Neuronal stem cell (in vitro differentiated cells): ENCODE measurements at regions not wholly inside any gene's neighbourhood (a gene's known extent, or its start where the extent isn't known, plus 50 kb on each side); places are given as distances from the start of the nearest gene placed in this dataset.

Experiments
- DNase-seq: peaks from one replicate; pipeline ENCODE4 v3.0.0-alpha.2; 2013; ENCODE audit warnings: low spot score
- H2AFZ ChIP-seq: one replicate; pipeline ENCODE4 v1.6.1; 2013; ENCODE audit warnings: mild to moderate bottlenecking, low read length, inconsistent platforms
- H2AK5ac ChIP-seq: 2 replicates; pipeline ENCODE4 v1.6.1; 2013; ENCODE audit warnings: low read depth, mild to moderate bottlenecking, inconsistent platforms, low read length, moderate library complexity, mixed read lengths
- H2BK120ac ChIP-seq: 2 replicates; pipeline ENCODE4 v1.6.1; 2013; ENCODE audit warnings: low read depth, mild to moderate bottlenecking, inconsistent platforms, low read length, moderate library complexity, mixed read lengths
- H2BK12ac ChIP-seq: one replicate; pipeline ENCODE4 v1.6.1; 2013; ENCODE audit warnings: low read length, inconsistent platforms
- H2BK15ac ChIP-seq: 2 replicates; pipeline ENCODE4 v1.6.1; 2013; ENCODE audit warnings: mild to moderate bottlenecking, low read length, inconsistent platforms, mixed read lengths
- H2BK5ac ChIP-seq: one replicate; pipeline ENCODE4 v1.6.1; 2013; ENCODE audit warnings: inconsistent platforms, mild to moderate bottlenecking, low read length, moderate library complexity
- H3K14ac ChIP-seq: one replicate; pipeline ENCODE4 v1.6.1; 2013; ENCODE audit warnings: low read length, inconsistent platforms
- H3K18ac ChIP-seq: 2 replicates; pipeline ENCODE4 v1.6.1; 2013; ENCODE audit warnings: low read length, inconsistent platforms
- H3K23ac ChIP-seq: 2 replicates; pipeline ENCODE4 v1.6.1; 2013; ENCODE audit warnings: low read depth, mild to moderate bottlenecking, mixed read lengths, low read length, inconsistent platforms; ENCODE audit not compliant: poor library complexity
- H3K27ac ChIP-seq: replicated peaks from 3 replicates; pipeline ENCODE4 v1.5.1; 2013; ENCODE audit warnings: low read length, inconsistent platforms
- H3K27me3 ChIP-seq, 3 experiments: 2 replicates each; pipeline ENCODE4 v1.6.1; 2013; ENCODE audit warnings: low read length in 3 of 3, mild to moderate bottlenecking in 2 of 3, inconsistent platforms in 1 of 3, low read depth in 1 of 3, mixed read lengths in 1 of 3, moderate library complexity in 1 of 3; ENCODE audit not compliant: control insufficient read depth in 3 of 3, insufficient read depth in 3 of 3
- H3K36me3 ChIP-seq, 2 donors: replicated peaks in 1 of 2; 2 replicates each; pipeline ENCODE4 v1.6.1; 2013; ENCODE audit warnings: low read length in 2 of 2; ENCODE audit not compliant: control insufficient read depth in 2 of 2, insufficient read depth in 2 of 2
- H3K4ac ChIP-seq: 2 replicates; pipeline ENCODE4 v1.6.1; 2013; ENCODE audit warnings: inconsistent platforms, mild to moderate bottlenecking, low read length, moderate library complexity
- H3K4me1 ChIP-seq, 2 donors: 1 replicate in 1 of 2; 2 replicates in 1 of 2; pipeline ENCODE4 v1.6.1; 2013; ENCODE audit warnings: low read length in 2 of 2, low read depth in 1 of 2; ENCODE audit not compliant: control insufficient read depth in 2 of 2, insufficient read depth in 1 of 2
- H3K4me2 ChIP-seq: one replicate; pipeline ENCODE4 v1.6.1; 2013; ENCODE audit warnings: mild to moderate bottlenecking, low read length, inconsistent platforms; ENCODE audit not compliant: insufficient read depth, poor library complexity, severe bottlenecking
- H3K4me3 ChIP-seq, 2 donors: 2 replicates each; pipeline ENCODE4 v1.5.1; 2013; ENCODE audit warnings: low read length in 2 of 2, mild to moderate bottlenecking in 2 of 2, inconsistent platforms in 1 of 2, moderate library complexity in 1 of 2
- H3K79me1 ChIP-seq: one replicate; pipeline ENCODE4 v1.6.1; 2013; ENCODE audit warnings: low read depth, mild to moderate bottlenecking, inconsistent platforms, low read length, moderate library complexity
- H3K9ac ChIP-seq: one replicate; pipeline ENCODE4 v1.6.1; 2013; ENCODE audit warnings: mild to moderate bottlenecking, low read depth, low read length, inconsistent platforms; ENCODE audit not compliant: poor library complexity
- H3K9me3 ChIP-seq, 2 donors: replicated peaks in 1 of 2; 2 replicates each; pipeline versions ENCODE3 to v1.6.1; 2013; ENCODE audit warnings: low read length in 2 of 2, mild to moderate bottlenecking in 2 of 2, inconsistent platforms in 1 of 2, low read depth in 1 of 2, mixed read lengths in 1 of 2, moderate library complexity in 1 of 2; ENCODE audit not compliant: control insufficient read depth in 2 of 2, insufficient read depth in 1 of 2
- H4K8ac ChIP-seq: one replicate; pipeline ENCODE4 v1.6.1; 2013; ENCODE audit warnings: low read depth, mild to moderate bottlenecking, inconsistent platforms, low read length, moderate library complexity
- H4K91ac ChIP-seq: one replicate; pipeline ENCODE4 v1.6.1; 2013; ENCODE audit warnings: low read length, low read depth, mild to moderate bottlenecking, inconsistent platforms; ENCODE audit not compliant: poor library complexity
- WGBS, 2 donors: extraction: QIAGEN DNeasy Blood & Tissue Kit; methylation state at CpG; one replicate each; pipeline ENCODE4 v1.1.7; 2013; ENCODE audit warnings: missing lambda C conversion rate in 2 of 2, mixed read lengths in 1 of 2; ENCODE audit not compliant: insufficient read length in 2 of 2, insufficient replicate concordance in 1 of 2; ENCODE audit errors: extremely low coverage in 2 of 2; 5-methylcytosine and 5-hydroxymethylcytosine counted together

GRCh38 chr6:125480146-125480545 is 178.4 kb upstream of the HDDC2 start:
- Histone ChIP-seq H2BK12ac (no peak overlapping the region), H2BK5ac (no peak overlapping the region), H3K4me3 (no peak overlapping the region), H3K36me3 (no peaks in the 10 kb centered on the region), H3K4me2 (no peak overlapping the region), H2BK120ac (no peak overlapping the region), H4K8ac (no peak overlapping the region), H2AFZ (no peak overlapping the region), H3K9me3 (no peaks in the 10 kb centered on the region), H3K4ac (no peak overlapping the region), H3K18ac (no peak overlapping the region), H3K14ac (no peak overlapping the region), H3K27ac (no peak overlapping the region), H3K79me1 (no peaks in the 10 kb centered on the region), H3K23ac (no peak overlapping the region), H3K27me3 (peaks cover 0 to 9% (median 0%) of the 10 kb centered on the region in 3 experiments), H2BK15ac (no peak overlapping the region), H2AK5ac (no peak overlapping the region), H3K4me1 (no peaks in the 10 kb centered on the region), H4K91ac (no peak overlapping the region), H3K9ac (no peak overlapping the region)
- no peak for DNase-seq
- WGBS, 2 donors = no CpG with 5 or more reads among the region's 2 CpGs

- H3K14ac ChIP-seq = no peak overlapping the region
- H3K79me1 ChIP-seq = no peaks in the 10 kb centered on the region
- no peaks in the 10 kb centered on the region for H3K9me3 ChIP-seq
- no peak overlapping the region for H3K23ac ChIP-seq
- no CpG with 5 or more reads among the region's 1 CpG for WGBS, 2 donors
- no peak overlapping the region for H3K18ac ChIP-seq
- H3K4ac ChIP-seq = no peak overlapping the region
- peaks cover 0 to 9% (median 0%) of the 10 kb centered on the region in 3 experiments for H3K27me3 ChIP-seq
- no peak overlapping the region for H3K9ac ChIP-seq
- no peak overlapping the region for H4K8ac ChIP-seq
- no peak overlapping the region for H3K4me3 ChIP-seq
- H2AFZ ChIP-seq = no peak overlapping the region
- no peak overlapping the region for H2BK5ac ChIP-seq
- H4K91ac ChIP-seq = no peak overlapping the region
- H3K27ac ChIP-seq = no peak overlapping the region
- H2AK5ac ChIP-seq = no peak overlapping the region
- no peak overlapping the region for H2BK15ac ChIP-seq
- H3K4me2 ChIP-seq = no peak overlapping the region
- H3K36me3 ChIP-seq = no peaks in the 10 kb centered on the region
- no peaks in the 10 kb centered on the region for H3K4me1 ChIP-seq
- no peak for DNase-seq
- no peak overlapping the region for H2BK120ac ChIP-seq
- no peak overlapping the region for H2BK12ac ChIP-seq
Observed at GRCh38 chr6:125480571-125480970, 178.8 kb upstream of the HDDC2 start.

GRCh38 chr6:125481056-125481455 is 179.3 kb upstream of the HDDC2 start:
- Histone ChIP-seq H3K23ac (no peak overlapping the region), H4K8ac (no peak overlapping the region), H3K4me3 (no peak overlapping the region), H2BK120ac (no peak overlapping the region), H3K14ac (no peak overlapping the region), H3K27ac (no peak overlapping the region), H2BK12ac (no peak overlapping the region), H3K4me2 (no peak overlapping the region), H3K4ac (no peak overlapping the region), H3K9me3 (no peaks in the 10 kb centered on the region), H3K27me3 (peaks cover 0 to 9% (median 0%) of the 10 kb centered on the region in 3 experiments), H3K4me1 (no peaks in the 10 kb centered on the region), H3K79me1 (no peaks in the 10 kb centered on the region), H4K91ac (no peak overlapping the region), H2AFZ (no peak overlapping the region), H2BK5ac (no peak overlapping the region), H2AK5ac (no peak overlapping the region), H3K36me3 (no peaks in the 10 kb centered on the region), H3K18ac (no peak overlapping the region), H3K9ac (no peak overlapping the region), H2BK15ac (no peak overlapping the region)
- no peak for DNase-seq
- WGBS, 2 donors = no CpG with 5 or more reads among the region's 1 CpG

- Histone ChIP-seq H4K91ac (no peak overlapping the region), H2BK120ac (no peak overlapping the region), H4K8ac (no peak overlapping the region), H2BK12ac (no peak overlapping the region), H2BK15ac (no peak overlapping the region), H3K36me3 (no peaks in the 10 kb centered on the region), H3K9me3 (no peaks in the 10 kb centered on the region), H2BK5ac (no peak overlapping the region), H3K9ac (no peak overlapping the region), H3K4me1 (no peaks in the 10 kb centered on the region), H3K79me1 (no peaks in the 10 kb centered on the region), H3K27ac (no peak overlapping the region), H3K4me2 (no peak overlapping the region), H3K4ac (no peak overlapping the region), H2AFZ (no peak overlapping the region), H2AK5ac (no peak overlapping the region), H3K27me3 (peaks cover 0 to 11% (median 0%) of the 10 kb centered on the region in 3 experiments), H3K18ac (no peak overlapping the region), H3K4me3 (no peak overlapping the region), H3K23ac (no peak overlapping the region), H3K14ac (no peak overlapping the region)
- no CpG with 5 or more reads among the region's 4 CpGs for WGBS, 2 donors
- DNase-seq = no peak
Observed at GRCh38 chr6:125485757-125486156, 184.0 kb upstream of the HDDC2 start.
